LNCAP (cell line): ENCODE measurements at regions not wholly inside any gene's neighbourhood (a gene's known extent, or its start where the extent isn't known, plus 50 kb on each side); places are given as distances from the start of the nearest gene placed in this dataset.

Experiments
- TF ChIP-seq, protein P1 (sequence below): fragments of 450-650 bp; IDR thresholded peaks from 2 replicates; pipeline ENCODE4 v1.5.1; 2017; ENCODE audit warnings: mild to moderate bottlenecking

DNA sequence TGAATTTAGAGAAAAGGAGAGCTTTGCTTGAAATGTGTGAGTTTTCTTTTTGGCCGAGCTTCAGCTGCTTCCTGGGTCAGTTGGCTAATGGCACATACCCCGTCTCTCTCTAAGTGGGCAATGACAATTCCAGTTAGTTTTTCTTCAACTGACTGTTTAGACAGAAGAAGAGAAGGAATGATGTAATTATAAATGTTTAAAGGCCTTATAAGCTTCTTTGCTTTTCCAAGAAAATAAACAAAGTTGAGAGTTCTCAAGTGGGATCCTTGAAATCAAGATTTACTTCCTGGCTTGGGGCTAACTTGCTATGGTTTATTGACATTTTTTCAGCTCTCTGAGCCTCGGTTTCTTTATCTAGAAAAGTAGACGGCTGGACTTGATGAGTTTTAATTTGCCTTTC is 794.9 kb upstream of the ACVR2A start:
- TF ChIP-seq, protein P1, sequence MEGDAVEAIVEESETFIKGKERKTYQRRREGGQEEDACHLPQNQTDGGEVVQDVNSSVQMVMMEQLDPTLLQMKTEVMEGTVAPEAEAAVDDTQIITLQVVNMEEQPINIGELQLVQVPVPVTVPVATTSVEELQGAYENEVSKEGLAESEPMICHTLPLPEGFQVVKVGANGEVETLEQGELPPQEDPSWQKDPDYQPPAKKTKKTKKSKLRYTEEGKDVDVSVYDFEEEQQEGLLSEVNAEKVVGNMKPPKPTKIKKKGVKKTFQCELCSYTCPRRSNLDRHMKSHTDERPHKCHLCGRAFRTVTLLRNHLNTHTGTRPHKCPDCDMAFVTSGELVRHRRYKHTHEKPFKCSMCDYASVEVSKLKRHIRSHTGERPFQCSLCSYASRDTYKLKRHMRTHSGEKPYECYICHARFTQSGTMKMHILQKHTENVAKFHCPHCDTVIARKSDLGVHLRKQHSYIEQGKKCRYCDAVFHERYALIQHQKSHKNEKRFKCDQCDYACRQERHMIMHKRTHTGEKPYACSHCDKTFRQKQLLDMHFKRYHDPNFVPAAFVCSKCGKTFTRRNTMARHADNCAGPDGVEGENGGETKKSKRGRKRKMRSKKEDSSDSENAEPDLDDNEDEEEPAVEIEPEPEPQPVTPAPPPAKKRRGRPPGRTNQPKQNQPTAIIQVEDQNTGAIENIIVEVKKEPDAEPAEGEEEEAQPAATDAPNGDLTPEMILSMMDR: no peak

DNA sequence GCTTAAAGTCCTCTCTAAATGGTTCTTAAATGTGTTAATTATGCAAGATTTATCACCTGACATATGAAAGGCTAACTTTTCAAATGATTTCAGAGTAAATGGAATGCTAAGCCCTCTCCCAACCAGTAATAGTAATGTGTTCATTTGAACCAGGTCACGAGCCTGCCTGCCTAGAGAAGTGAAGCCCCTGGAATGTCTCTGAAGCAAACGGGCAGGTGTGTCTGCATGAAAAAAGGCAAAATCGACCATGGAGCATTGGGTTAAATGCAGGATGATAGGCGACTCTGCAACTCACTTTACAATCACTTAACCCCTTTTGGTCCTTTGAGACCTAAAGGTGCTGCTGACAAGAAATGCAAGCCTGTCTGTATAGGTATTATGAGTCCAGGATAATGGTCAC is 798.4 kb upstream of the ACVR2A start:
- TF ChIP-seq, protein P1: no peak

DNA sequence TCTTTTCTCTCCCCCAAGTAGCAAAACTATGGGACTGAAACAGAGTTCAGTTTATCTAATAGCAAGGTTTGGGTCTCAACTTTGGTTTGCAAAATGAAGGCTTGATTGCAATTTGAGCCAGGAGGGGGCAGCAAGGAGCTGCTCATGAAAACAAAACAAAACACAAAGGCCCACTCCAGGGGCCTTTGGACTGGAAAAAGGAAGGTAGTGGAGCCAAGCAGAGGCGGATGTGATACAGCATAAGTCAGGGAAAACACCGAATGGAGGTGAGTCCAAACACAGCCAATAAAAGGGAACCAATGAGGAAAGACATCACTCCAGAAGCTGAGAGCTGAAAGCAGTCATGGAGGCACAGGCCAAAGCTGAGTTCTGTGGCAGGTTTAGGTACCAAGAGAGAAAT is 799.7 kb upstream of the ACVR2A start:
- TF ChIP-seq, protein P1: peak; percentile 61

DNA sequence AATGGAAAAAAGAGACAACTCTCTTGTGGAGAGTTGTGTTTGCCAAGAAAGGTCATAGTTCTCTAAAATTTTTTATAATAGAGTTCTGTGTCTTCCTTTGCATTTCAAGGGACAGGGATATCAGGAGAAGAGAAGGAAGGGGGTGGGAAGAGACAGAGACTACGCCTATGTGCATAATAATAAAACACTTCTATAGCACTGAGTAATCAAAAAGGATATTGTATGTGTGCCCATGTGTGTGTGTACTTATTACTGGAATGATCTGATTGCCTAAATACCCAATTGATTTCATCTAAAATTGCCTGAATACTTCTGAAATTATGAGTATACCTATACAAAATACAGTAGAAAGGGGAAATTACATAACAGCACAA is 803.7 kb upstream of the ACVR2A start:
- TF ChIP-seq, protein P1: no peak

DNA sequence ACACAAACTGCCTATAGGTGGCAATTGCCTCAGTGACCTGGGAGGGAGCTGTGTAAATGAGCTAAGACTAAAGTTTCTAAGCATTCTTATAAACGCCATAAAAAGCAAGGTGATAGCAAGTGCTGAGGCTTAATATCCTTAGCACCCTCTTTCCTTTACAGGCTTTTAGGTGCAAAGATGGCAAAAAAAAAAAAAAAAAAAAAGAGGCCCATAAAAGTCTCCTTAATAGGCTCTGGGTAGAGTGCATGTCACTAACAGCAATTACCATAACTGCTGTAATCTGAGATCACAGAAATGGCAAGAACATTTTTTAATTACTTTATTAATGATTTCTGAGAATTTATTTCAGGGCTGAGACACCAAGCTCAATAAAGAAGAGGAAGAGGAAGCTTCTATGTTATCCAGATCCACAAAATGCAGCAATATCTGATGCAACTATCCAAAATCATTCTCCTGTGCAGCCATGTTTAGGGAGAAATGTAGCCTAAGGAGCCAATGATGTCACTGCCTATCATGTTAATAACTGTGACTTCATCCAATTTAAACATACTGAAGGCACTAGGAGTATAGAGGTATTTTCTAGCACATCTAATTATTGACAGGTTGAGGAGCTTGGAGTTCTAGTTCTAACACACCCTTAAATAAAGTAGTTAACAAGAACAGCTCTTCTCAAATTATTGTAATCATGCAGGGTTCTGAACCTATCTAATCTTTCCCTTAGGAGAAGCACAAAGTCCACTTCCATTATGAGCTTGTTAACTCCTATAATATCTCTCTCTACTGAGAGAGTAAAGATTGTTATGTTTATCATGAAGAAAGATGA is 804.3 kb upstream of the ACVR2A start:
- TF ChIP-seq, protein P1: no peak

DNA sequence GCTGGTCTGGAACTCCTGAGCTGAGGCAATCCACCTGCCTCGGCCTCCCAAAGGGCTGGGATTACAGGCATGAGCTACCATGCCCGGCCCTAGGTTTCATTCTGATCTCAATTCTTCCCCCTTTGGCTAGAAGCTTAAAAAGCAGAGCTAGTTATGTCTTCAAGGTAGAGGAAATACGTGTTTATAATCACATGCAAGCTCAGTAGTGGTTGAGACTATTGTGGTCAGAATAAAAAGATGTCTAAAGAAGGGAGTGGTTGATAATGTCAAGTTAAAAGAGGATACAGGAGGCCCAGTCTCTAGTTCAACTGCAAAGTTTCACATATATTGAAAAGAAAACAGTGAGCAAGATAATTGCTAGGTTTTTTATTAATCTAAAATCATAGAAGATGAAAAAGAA is 807.8 kb upstream of the ACVR2A start:
- TF ChIP-seq, protein P1: no peak

DNA sequence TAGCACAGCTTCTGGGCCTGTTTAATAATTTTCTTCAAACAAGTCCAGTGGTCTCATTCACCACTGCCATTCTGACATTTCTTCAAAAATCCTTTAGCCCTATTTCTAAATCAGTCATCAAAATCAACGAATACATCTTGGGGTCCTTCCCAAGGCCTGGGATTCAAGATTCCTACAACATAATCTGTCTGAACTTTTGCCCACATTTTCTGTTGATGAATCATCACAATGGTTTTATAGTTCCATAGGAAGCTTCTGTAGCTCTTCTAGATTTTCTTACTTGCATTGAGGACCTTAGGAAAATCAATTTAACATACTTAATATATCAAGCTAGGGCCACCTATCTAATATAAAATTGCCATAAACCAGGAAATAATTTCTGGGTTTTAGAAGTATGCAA is 811.8 kb upstream of the ACVR2A start:
- TF ChIP-seq, protein P1: no peak

DNA sequence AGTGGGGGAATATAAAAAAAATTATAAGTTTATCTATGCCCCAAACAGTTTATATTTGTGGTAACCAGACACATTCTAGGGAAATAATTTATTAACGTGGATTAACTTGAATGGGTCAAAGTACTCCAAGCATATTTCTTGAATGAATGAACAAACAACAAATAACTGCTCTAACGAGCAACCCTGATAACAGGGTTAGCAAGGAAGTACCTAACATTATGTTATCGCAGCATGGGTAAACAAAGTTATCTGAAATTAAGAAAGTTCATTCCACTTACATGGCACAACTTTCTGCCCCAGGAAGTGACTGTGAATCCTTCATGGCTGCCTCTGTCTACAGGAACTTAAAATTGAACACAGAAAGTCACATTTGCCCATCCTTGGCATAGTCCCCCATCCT is 812.9 kb upstream of the ACVR2A start:
- TF ChIP-seq, protein P1: no peak
